H1 (cell line): ENCODE measurements at regions not wholly inside any gene's neighbourhood (a gene's known extent, or its start where the extent isn't known, plus 50 kb on each side); places are given as distances from the start of the nearest gene placed in this dataset.

Experiments used
- CTCF ChIA-PET: fragments of 300-600 bp; sonication (Branson Sonifier 250); formaldehyde crosslinking; loops from one replicate; lab custom pipeline; 2021; ENCODE audit not compliant: partially characterized antibody; lab: Charles Lee
- POLR2A ChIA-PET: fragments of 300-600 bp; sonication (Branson Sonifier 250); formaldehyde crosslinking; loops from one replicate; lab custom pipeline; 2021; ENCODE audit warnings: inconsistent platforms; ENCODE audit not compliant: partially characterized antibody; lab: Charles Lee
- DNase-seq, 2 experiments: peaks; one replicate each; pipeline versions ENCODE4 v3.0.0 to v3.0.0-alpha.2; 2010 to 2022; ENCODE audit warnings: low spot score in 2 of 2, low read depth in 1 of 2, mixed read lengths in 1 of 2
- FAIRE-seq: peaks from 2 replicates; lab custom pipeline; 2011; peaks lifted over from hg19 to GRCh38; lab: Jason Lieb, UNC
- H2AFZ ChIP-seq: 2 replicates; pipeline ENCODE4 v1.8.1; 2012; ENCODE audit warnings: low read length, inconsistent platforms
- H2AK5ac ChIP-seq: 2 replicates; pipeline ENCODE4 v1.6.1; 2013; ENCODE audit warnings: low read depth, low read length
- H2BK120ac ChIP-seq: replicated peaks from 2 replicates; pipeline ENCODE3; 2013; ENCODE audit warnings: low read depth, low read length, inconsistent platforms
- H2BK12ac ChIP-seq: 2 replicates; pipeline ENCODE4 v1.6.1; 2013; ENCODE audit warnings: low read depth, low read length
- H2BK15ac ChIP-seq: 2 replicates; pipeline ENCODE4 v1.6.1; 2013; ENCODE audit warnings: low read length
- H2BK20ac ChIP-seq: 2 replicates; pipeline ENCODE4 v1.6.1; 2013; ENCODE audit warnings: low read length
- H2BK5ac ChIP-seq: 2 replicates; pipeline ENCODE4 v1.6.1; 2013; ENCODE audit warnings: low read depth, low read length
- H3K14ac ChIP-seq: 2 replicates; pipeline ENCODE4 v1.6.1; 2013; ENCODE audit warnings: inconsistent platforms; ENCODE audit not compliant: insufficient read length
- H3K18ac ChIP-seq: 2 replicates; pipeline ENCODE4 v1.6.1; 2013; ENCODE audit warnings: low read length; ENCODE audit errors: extremely low read depth
- H3K23ac ChIP-seq: 2 replicates; pipeline ENCODE4 v1.6.1; 2013; ENCODE audit warnings: inconsistent platforms; ENCODE audit not compliant: insufficient read length
- H3K23me2 ChIP-seq: 2 replicates; pipeline ENCODE4 v1.6.1; 2013; ENCODE audit warnings: low read depth, low read length
- H3K27ac ChIP-seq: 2 replicates; pipeline ENCODE4 v1.6.1; 2011; ENCODE audit warnings: low read depth, low read length, inconsistent platforms
- H3K27me3 ChIP-seq, 4 experiments: replicated peaks in 1 of 4; 1 replicate in 1 of 4; 2 replicates in 3 of 4; pipeline versions ENCODE4 v1.6.1 to v1.8.1; 2011 to 2013; ENCODE audit warnings: low read length in 3 of 4, mild to moderate bottlenecking in 3 of 4, inconsistent platforms in 2 of 4, mixed read lengths in 2 of 4, moderate library complexity in 1 of 4; ENCODE audit not compliant: control insufficient read depth in 3 of 4, insufficient read depth in 3 of 4; ENCODE audit errors: extremely low read depth in 1 of 4
- H3K36me3 ChIP-seq, 4 experiments: 2 replicates each; pipeline versions ENCODE4 v1.6.1 to v1.8.1; 2011 to 2013; ENCODE audit warnings: mild to moderate bottlenecking in 4 of 4, low read length in 3 of 4, moderate library complexity in 2 of 4, control low read depth in 1 of 4, inconsistent platforms in 1 of 4; ENCODE audit not compliant: insufficient read depth in 4 of 4, control insufficient read depth in 2 of 4
- H3K4ac ChIP-seq: replicated peaks from 2 replicates; pipeline ENCODE3; 2013; ENCODE audit warnings: low read length, low read depth, mixed read lengths, inconsistent platforms; ENCODE audit not compliant: insufficient read length
- H3K4me1 ChIP-seq, 4 experiments: replicated peaks in 1 of 4; 1 replicate in 1 of 4; 2 replicates in 3 of 4; pipeline versions ENCODE4 v1.6.1 to v1.8.1; 2011 to 2013; ENCODE audit warnings: low read length in 3 of 4, inconsistent platforms in 2 of 4, mixed read lengths in 1 of 4; ENCODE audit not compliant: insufficient read depth in 4 of 4, control insufficient read depth in 3 of 4
- H3K4me2 ChIP-seq, 2 experiments: 2 replicates each; pipeline versions ENCODE4 v1.6.1 to v1.8.1; 2011 to 2013; ENCODE audit warnings: low read depth in 2 of 2, low read length in 2 of 2, control low read depth in 1 of 2, inconsistent platforms in 1 of 2, mild to moderate bottlenecking in 1 of 2; ENCODE audit not compliant: insufficient read depth in 1 of 2
- H3K4me3 ChIP-seq, 4 experiments: fragments of 200-600, 300-600 bp in 1 of 4; sonication (generic), shearing (Covaris generic), sonication (Bioruptor Twin) in 1 of 4; 2 replicates each; pipeline versions ENCODE4 v1.5.1 to v1.8.1; 2011 to 2016; ENCODE audit warnings: low read length in 4 of 4, low read depth in 3 of 4, control low read depth in 2 of 4, inconsistent platforms in 2 of 4, mild to moderate bottlenecking in 2 of 4, mixed read lengths in 1 of 4, moderate library complexity in 1 of 4; ENCODE audit not compliant: insufficient read depth in 2 of 4; ENCODE audit errors: extremely low read depth in 1 of 4
- H3K56ac ChIP-seq: replicated peaks from 2 replicates; pipeline ENCODE3; 2013; ENCODE audit warnings: low read depth, mild to moderate bottlenecking, mixed read lengths, low read length, inconsistent platforms; ENCODE audit not compliant: insufficient read length
- H3K79me1 ChIP-seq: 2 replicates; pipeline ENCODE4 v1.6.1; 2013; ENCODE audit warnings: low read depth, low read length, control low read depth
- H3K79me2 ChIP-seq, 2 experiments: 2 replicates each; pipeline versions ENCODE4 v1.6.1 to v1.8.1; 2012 to 2013; ENCODE audit warnings: low read length in 2 of 2, mild to moderate bottlenecking in 2 of 2, inconsistent platforms in 1 of 2; ENCODE audit not compliant: insufficient read depth in 2 of 2, control insufficient read depth in 1 of 2
- H3K9ac ChIP-seq, 4 experiments: replicated peaks in 1 of 4; 1 replicate in 1 of 4; 2 replicates in 3 of 4; pipeline versions ENCODE4 v1.6.1 to v1.8.1; 2011 to 2013; ENCODE audit warnings: low read depth in 3 of 4, low read length in 3 of 4, control low read depth in 2 of 4, mild to moderate bottlenecking in 2 of 4, moderate library complexity in 2 of 4, inconsistent platforms in 1 of 4; ENCODE audit errors: extremely low read depth in 1 of 4
- H3K9me3 ChIP-seq, 2 experiments: 2 replicates each; pipeline versions ENCODE4 v1.6.1 to v1.8.1; 2012 to 2013; ENCODE audit warnings: mild to moderate bottlenecking in 2 of 2, moderate library complexity in 2 of 2, control low read depth in 1 of 2, inconsistent platforms in 1 of 2, low read depth in 1 of 2, low read length in 1 of 2, mixed read lengths in 1 of 2; ENCODE audit not compliant: insufficient read depth in 2 of 2
- H4K20me1 ChIP-seq, 2 experiments: replicated peaks in 1 of 2; 2 replicates each; pipeline versions ENCODE3 to v1.8.1; 2011 to 2013; ENCODE audit warnings: inconsistent platforms in 2 of 2, low read length in 2 of 2, mild to moderate bottlenecking in 1 of 2; ENCODE audit not compliant: insufficient read depth in 2 of 2, control insufficient read depth in 1 of 2
- H4K5ac ChIP-seq: 2 replicates; pipeline ENCODE4 v1.6.1; 2013; ENCODE audit warnings: low read length, low read depth, mixed read lengths, inconsistent platforms; ENCODE audit not compliant: insufficient read length
- H4K8ac ChIP-seq: 2 replicates; pipeline ENCODE4 v1.8.0; 2013; ENCODE audit warnings: mild to moderate bottlenecking, moderate library complexity, low read length, inconsistent platforms; ENCODE audit not compliant: insufficient read depth; ENCODE audit errors: extremely low read depth
- H4K91ac ChIP-seq: replicated peaks from 2 replicates; pipeline ENCODE3; 2013; ENCODE audit warnings: low read length, mixed read lengths, inconsistent platforms; ENCODE audit not compliant: insufficient read length
- BCL11A ChIP-seq, 2 experiments: IDR thresholded peaks; one replicate each; pipeline ENCODE4 v1.6.1; 2011; ENCODE audit warnings: low read depth in 2 of 2, low read length in 2 of 2, mild to moderate bottlenecking in 2 of 2
- CBX8 ChIP-seq: fragments of 300-800, 300-1000 bp; sonication (generic); IDR thresholded peaks from 2 replicates; pipeline ENCODE4 v1.7.1; 2016; ENCODE audit warnings: low read depth, low read length, borderline replicate concordance
- CTBP2 ChIP-seq: IDR thresholded peaks from 2 replicates; pipeline ENCODE4 v1.7.0; 2011; ENCODE audit warnings: borderline replicate concordance, mild to moderate bottlenecking, moderate library complexity, mixed read lengths, low read length; ENCODE audit not compliant: insufficient read depth, insufficient read length
- CTCF ChIP-seq, 3 experiments: IDR thresholded peaks; 1 replicate in 2 of 3; 2 replicates in 1 of 3; pipeline versions ENCODE4 v1.5.1 to v1.6.1; 2011; ENCODE audit warnings: low read length in 3 of 3, mild to moderate bottlenecking in 3 of 3, inconsistent platforms in 2 of 3, low read depth in 1 of 3, moderate library complexity in 1 of 3; ENCODE audit not compliant: insufficient read depth in 1 of 3; ENCODE audit errors: control extremely low read depth in 1 of 3
- KDM1A ChIP-seq: fragments of 200-600, 300-600 bp; sonication (generic); IDR thresholded peaks from 2 replicates; pipeline ENCODE4 v1.7.1; 2016; ENCODE audit warnings: mild to moderate bottlenecking, low read length, borderline replicate concordance
- MAFK ChIP-seq: IDR thresholded peaks from 2 replicates; pipeline ENCODE4 v1.6.1; 2012; ENCODE audit warnings: low read depth, mild to moderate bottlenecking, improper control_type of control experiment, low read length
- POLR2A ChIP-seq, 2 experiments: IDR thresholded peaks; 1 replicate in 1 of 2; 2 replicates in 1 of 2; pipeline ENCODE4 v1.6.1; 2011; ENCODE audit warnings: low read depth in 2 of 2, low read length in 2 of 2, mild to moderate bottlenecking in 2 of 2; ENCODE audit errors: control extremely low read depth in 1 of 2
- RNF2 ChIP-seq: fragments of 200-900, 300-1000 bp; sonication (generic); IDR thresholded peaks from 2 replicates; pipeline ENCODE4 v1.7.1; 2016; ENCODE audit warnings: borderline replicate concordance, low read depth, mild to moderate bottlenecking, antibody characterized with exemption, low read length; ENCODE audit not compliant: poor library complexity, severe bottlenecking; ENCODE audit errors: missing control alignments
- RXRA ChIP-seq: IDR thresholded peaks from 2 replicates; pipeline ENCODE4 v1.6.1; 2011; ENCODE audit warnings: low read depth, mild to moderate bottlenecking, low read length, moderate library complexity; ENCODE audit not compliant: insufficient read depth
- SIN3A ChIP-seq, 2 experiments: IDR thresholded peaks in 1 of 2; conservative IDR thresholded peaks in 1 of 2; 2 replicates each; pipeline ENCODE4 v1.6.1; 2011 to 2012; ENCODE audit warnings: low read length in 2 of 2, improper control_type of control experiment in 1 of 2, low read depth in 1 of 2, mild to moderate bottlenecking in 1 of 2
- WGBS, 2 experiments: shearing (Covaris generic) in 1 of 2; methylation state at CpG; one replicate each; pipeline versions ENCODE4 v1.1.6 to v1.1.7; 2013 to 2015; ENCODE audit warnings: low lambda C conversion rate in 2 of 2, mixed read lengths in 2 of 2, inconsistent platforms in 1 of 2, low coverage in 1 of 2, missing lambda C conversion rate in 1 of 2; ENCODE audit not compliant: insufficient replicate concordance in 2 of 2, insufficient coverage in 1 of 2, insufficient read length in 1 of 2; ENCODE audit errors: extremely low coverage in 1 of 2, missing lambda C conversion rate in 1 of 2; 5-methylcytosine and 5-hydroxymethylcytosine counted together

- no peak overlapping the region for H2BK15ac ChIP-seq
- no peak overlapping the region for H3K27ac ChIP-seq
- no peak overlapping the region for H2BK12ac ChIP-seq
- no peaks in the 10 kb centered on the region for H4K20me1 ChIP-seq
- H3K79me2 ChIP-seq = no peaks in the 10 kb centered on the region
- no peak overlapping the region for H3K4me2 ChIP-seq
- FAIRE-seq (no peak), DNase-seq (no peak)
- no peak overlapping the region for H3K56ac ChIP-seq
- H2AK5ac ChIP-seq = no peak overlapping the region
- H3K18ac ChIP-seq = no peak overlapping the region
- no peaks in the 10 kb centered on the region for H3K9me3 ChIP-seq
- no peaks in the 10 kb centered on the region for H3K79me1 ChIP-seq
- no peak overlapping the region for H2AFZ ChIP-seq
- H3K36me3 ChIP-seq = no peaks in the 10 kb centered on the region
- WGBS, 2 experiments = 94% methylated on average over 38 of the region's 41 CpGs; no CpG with 5 or more reads in 1 of the 2 experiments
- no peak overlapping the region for H3K4ac ChIP-seq
- no peaks in the 10 kb centered on the region for H3K23me2 ChIP-seq
- H3K14ac ChIP-seq = no peak overlapping the region
- no peak overlapping the region for H3K23ac ChIP-seq
- no peak overlapping the region for H2BK5ac ChIP-seq
- H4K91ac ChIP-seq = no peak overlapping the region
- no peaks in the 10 kb centered on the region for H3K4me1 ChIP-seq
- ChIA-PET CTCF (interaction anchor here (0.6 to 1.4 kb wide), 2 partner anchors 9 to 227 kb away, joined by 4 read pairs; no protein-coding TSS in a partner anchor), POLR2A (no interaction called here)
- H3K27me3 ChIP-seq = no peaks in the 10 kb centered on the region
- H4K8ac ChIP-seq = peak overlapping the region; percentile 25; the same call in 1 of the 2 replicates
- no peak overlapping the region for H2BK120ac ChIP-seq
- H2BK20ac ChIP-seq = no peak overlapping the region
- H4K5ac ChIP-seq = no peak overlapping the region
- H3K9ac ChIP-seq = no peak overlapping the region
- H3K4me3 ChIP-seq = no peak overlapping the region
- TF ChIP-seq CTBP2 = no peak
- TF ChIP-seq CTCF (IDR thresholded peaks at IDR 0.05; ENCODE audit: control extremely low read depth in 1 of 3, insufficient read depth in 1 of 3, low read depth in 1 of 3, low read length in 3 of 3) = no peak
- no peak for TF ChIP-seq KDM1A
- no peak for TF ChIP-seq SIN3A (conservative IDR thresholded peaks at IDR 0.05 in 1 of 2, IDR thresholded peaks at IDR 0.05 in 1 of 2; ENCODE audit: low read depth in 1 of 2, low read length in 2 of 2)
- no peak for TF ChIP-seq CBX8
- TF ChIP-seq RXRA = no peak
- TF ChIP-seq BCL11A (IDR thresholded peaks at IDR 0.05; ENCODE audit: low read depth in 2 of 2, low read length in 2 of 2) = no peak
- no peak for TF ChIP-seq RNF2
- TF ChIP-seq POLR2A (IDR thresholded peaks at IDR 0.05; ENCODE audit: control extremely low read depth in 1 of 2, low read depth in 2 of 2, low read length in 2 of 2) = no peak
- no peak for TF ChIP-seq MAFK
Measured at GRCh38 chr1:106080608-106081325, 975.7 kb upstream of the PRMT6 start.
